22Rv1 (cell line): ENCODE measurements at regions not wholly inside any gene's neighbourhood (a gene's known extent, or its start where the extent isn't known, plus 50 kb on each side); places are given as distances from the start of the nearest gene placed in this dataset.
"Not testable (repeated sequence)": the region's sequence is repeated elsewhere in the genome, so short reads cannot be mapped to it uniquely, and the experiment has no call there.

Experiments
- H3K27ac ChIP-seq: fragments of 450-650 bp; 2 replicates; pipeline ENCODE4 v1.5.1; 2017
- CTCF ChIP-seq: fragments of 450-650 bp; IDR thresholded peaks from 2 replicates; pipeline ENCODE4 v1.5.1; 2017; ENCODE audit warnings: mild to moderate bottlenecking
- ZFX ChIP-seq: fragments of 450-650 bp; IDR thresholded peaks from 2 replicates; pipeline ENCODE4 v1.6.1; 2017; ENCODE audit warnings: antibody characterized with exemption, borderline replicate concordance

- H3K27ac ChIP-seq, result no peak overlapping the region
- TF ChIP-seq ZFX (no peak), CTCF (no peak)
Observed at GRCh38 chr6:90890683-90891330, 303.9 kb upstream of the MAP3K7 start.

- no peak overlapping the region for H3K27ac ChIP-seq
- TF ChIP-seq CTCF (no peak), ZFX (no peak)
Observed at GRCh38 chr6:90887764-90888163, 300.9 kb upstream of the MAP3K7 start.

GRCh38 chr6:90885611-90886056, 298.8 kb upstream of the MAP3K7 start:
- no peak for TF ChIP-seq ZFX
- no peak for TF ChIP-seq CTCF
- no peak overlapping the region for H3K27ac ChIP-seq

GRCh38 chr6:90885137-90885536, 298.3 kb upstream of the MAP3K7 start:
- H3K27ac ChIP-seq, result not testable (repeated sequence)

GRCh38 chr6:90877616-90878015, 290.7 kb upstream of the MAP3K7 start:
- no peak for TF ChIP-seq ZFX
- TF ChIP-seq CTCF, result no peak
- H3K27ac ChIP-seq, result no peak overlapping the region

GRCh38 chr6:90874931-90875330, 288.1 kb upstream of the MAP3K7 start:
- no peak overlapping the region for H3K27ac ChIP-seq
- TF ChIP-seq ZFX (no peak), CTCF (no peak)

- H3K27ac ChIP-seq, result no peak overlapping the region
- TF ChIP-seq ZFX (no peak), CTCF (no peak)
Observed at GRCh38 chr6:90872981-90873380, 286.1 kb upstream of the MAP3K7 start.

- H3K27ac ChIP-seq, result no peak overlapping the region
- TF ChIP-seq CTCF, result no peak
- no peak for TF ChIP-seq ZFX
Observed at GRCh38 chr6:90870561-90870960, 283.7 kb upstream of the MAP3K7 start.
